Heart left ventricle (tissue), 16 donors: ENCODE measurements at regions not wholly inside any gene's neighbourhood (a gene's known extent, or its start where the extent isn't known, plus 50 kb on each side); places are given as distances from the start of the nearest gene placed in this dataset.

ENCODE experiments used
- ATAC-seq, 4 donors: fragments of 200-7000 bp; cut with Tn5 transposase; one replicate each; pipeline ENCODE4 v1.9.1; 2020 to 2022; ENCODE audit warnings: moderate library complexity in 4 of 4, mild to moderate bottlenecking in 3 of 4, moderate number of reproducible peaks in 1 of 4
- DNase-seq, 5 donors: peaks; one replicate each; pipeline ENCODE4 v3.0.0-alpha.2; 2020
- H3K27ac ChIP-seq, 12 donors: fragments of 200-600 bp; sonication (generic) in 4 of 12; one replicate each; pipeline versions ENCODE4 v1.5.0 to v1.8.0; 2016 to 2022; ENCODE audit warnings: mild to moderate bottlenecking in 2 of 12
- H3K27me3 ChIP-seq, 9 donors: fragments of 200-600 bp; sonication (generic) in 2 of 9; one replicate each; pipeline versions ENCODE4 v1.5.1 to v1.8.0; 2016 to 2022; ENCODE audit warnings: mild to moderate bottlenecking in 3 of 9
- H3K36me3 ChIP-seq, 9 donors: fragments of 200-600 bp; sonication (generic) in 2 of 9; one replicate each; pipeline versions ENCODE4 v1.5.0 to v1.8.0; 2018 to 2022; ENCODE audit warnings: mild to moderate bottlenecking in 2 of 9
- H3K4me1 ChIP-seq, 12 donors: fragments of 200-600 bp; sonication (generic) in 4 of 12; one replicate each; pipeline versions ENCODE4 v1.5.0 to v1.8.0; 2016 to 2022; ENCODE audit warnings: mild to moderate bottlenecking in 3 of 12
- H3K4me3 ChIP-seq, 12 donors: fragments of 200-600 bp; sonication (generic) in 4 of 12; one replicate each; pipeline versions ENCODE4 v1.5.0 to v1.8.0; 2017 to 2022; ENCODE audit warnings: mild to moderate bottlenecking in 9 of 12, moderate library complexity in 4 of 12
- H3K9me3 ChIP-seq, 12 donors: fragments of 200-600 bp; sonication (generic) in 4 of 12; one replicate each; pipeline versions ENCODE4 v1.5.0 to v1.8.0; 2016 to 2022; ENCODE audit warnings: mild to moderate bottlenecking in 1 of 12
- CTCF ChIP-seq, 12 donors: fragments of 200-600 bp; sonication (generic) in 4 of 12; IDR thresholded peaks; one replicate each; pipeline versions ENCODE4 v1.5.0 to v1.8.0; 2018 to 2022; ENCODE audit warnings: antibody characterized with exemption in 12 of 12, mild to moderate bottlenecking in 5 of 12
- POLR2A ChIP-seq, 2 donors: fragments of 450-650 bp; IDR thresholded peaks; one replicate each; pipeline ENCODE4 v1.6.1; 2017; ENCODE audit warnings: antibody characterized with exemption in 2 of 2, mild to moderate bottlenecking in 2 of 2, moderate library complexity in 2 of 2
- WGBS, 4 donors: extraction: QIAGEN DNeasy Blood & Tissue Kit in 2 of 4; methylation state at CpG; one replicate each; pipeline versions ENCODE4 v1.1.5 to v1.1.7; 2013 to 2018; 5-methylcytosine and 5-hydroxymethylcytosine counted together
- intact Hi-C, 10 donors: fragments of 100-400 bp; cut with DNase I; formaldehyde crosslinking; loops; one replicate each; pipeline versions ENCODE4 v1.11.1 to v1.14.2; 2022
- donor health status: ischemic (EF 13 %, LVEDD 7.1; RV severe dilation, severe dysfunction).
- donor health status: healthy with polysubstance abuse.
- donor health status: DM: no; HTN: yes; CAD: no.
- donor health status: DM: no; HTN: no; CAD: no.
- donor health status: ischemic (EF 25% LVEDD 6.9; RV normal size, moderate dysfunction).
- donor health status: ischemic (EF 25% LVEDD 5.7; RV mildly dilated, moderate dysfunction).
- donor health status: healthy.
- donor health status: DM: yes; HTN: yes; CAD: no.
- donor health status: ischemic (EF 35%, LVEDD 5.7; RV mildly dilated, moderate dysfunction).
- donor health status: nonischemic (EF 11% LVEDD 7.7; RV severe dilation, severe dysfunction).
- donor health status: DM: yes; HTN: yes; CAD: no.
- donor health status: PGD.
- donor health status: ischemic (EF 29% LVEDD 5.4; RV normal size, mild dysfunction).
- donor health status: nonischemic (EF 23%, LVEDD 6.1; RV moderate dilation, normal function).

- Histone ChIP-seq H3K9me3 (no peaks in the 10 kb centered on the region), H3K4me1 (no peaks in the 10 kb centered on the region), H3K36me3 (no peaks in the 10 kb centered on the region), H3K4me3 (no peak overlapping the region), H3K27me3 (no peaks in the 10 kb centered on the region), H3K27ac (no peak overlapping the region)
- no peak for DNase-seq
- intact Hi-C loops, result no loop called here
- no peak for ATAC-seq
- WGBS, 4 donors, result 80 to 87% (median 85%) methylated on average over 8 to 9 of the region's 9 CpGs
- TF ChIP-seq CTCF (IDR thresholded peaks at IDR 0.05) (no peak), POLR2A (IDR thresholded peaks at IDR 0.05) (no peak)
Observed at GRCh38 chr18:34083910-34084535, 140.7 kb downstream of the NOL4 start.

- DNase-seq (no peak), ATAC-seq (no peak)
- H3K27me3 ChIP-seq, result no peaks in the 10 kb centered on the region
- TF ChIP-seq POLR2A (IDR thresholded peaks at IDR 0.05) (no peak), CTCF (IDR thresholded peaks at IDR 0.05) (peak in 1 of 12 donors; percentile 10)
- H3K9me3 ChIP-seq, result no peaks in the 10 kb centered on the region
- no peak overlapping the region for H3K27ac ChIP-seq
- no peaks in the 10 kb centered on the region for H3K36me3 ChIP-seq
- H3K4me3 ChIP-seq, result no peak overlapping the region
- intact Hi-C loops, result no loop called here
- no peaks in the 10 kb centered on the region for H3K4me1 ChIP-seq
Observed at GRCh38 chr18:34077599-34077998, 147.1 kb downstream of the NOL4 start.

GRCh38 chr18:34075963-34076860 lies 148.5 kb downstream of the NOL4 start:
- H3K4me1 ChIP-seq, result no peaks in the 10 kb centered on the region
- no peaks in the 10 kb centered on the region for H3K36me3 ChIP-seq
- ATAC-seq, result no peak
- TF ChIP-seq CTCF (IDR thresholded peaks at IDR 0.05), result no peak
- intact Hi-C loops, result no loop called here
- H3K27ac ChIP-seq, result no peak overlapping the region
- no peaks in the 10 kb centered on the region for H3K27me3 ChIP-seq
- no peak for DNase-seq
- no peak overlapping the region for H3K4me3 ChIP-seq
- WGBS, 4 donors, result 82 to 87% (median 84%) methylated on average over 10 of the region's 10 CpGs
- H3K9me3 ChIP-seq, result no peaks in the 10 kb centered on the region

- Histone ChIP-seq H3K36me3 (no peaks in the 10 kb centered on the region), H3K27me3 (no peaks in the 10 kb centered on the region), H3K27ac (no peak overlapping the region), H3K4me3 (no peak overlapping the region), H3K4me1 (no peaks in the 10 kb centered on the region), H3K9me3 (peaks cover 0 to 6% (median 0%) of the 10 kb centered on the region in 12 donors)
- ATAC-seq (no peak), DNase-seq (no peak)
- intact Hi-C loops, result no loop called here
- TF ChIP-seq POLR2A (IDR thresholded peaks at IDR 0.05) (no peak), CTCF (IDR thresholded peaks at IDR 0.05) (no peak)
Observed at GRCh38 chr18:34061226-34061625, 163.5 kb downstream of the NOL4 start.
